ENCODE measurements at regions not wholly inside any gene's neighbourhood (a gene's known extent, or its start where the extent isn't known, plus 50 kb on each side); places are given as distances from the start of the nearest gene placed in this dataset.

GRCh38 chr6:23301556-23301955 is 732.2 kb downstream of the HDGFL1 start:
- TF ChIP-seq CTCF (IDR thresholded peaks at IDR 0.05) (no peak), POLR2A (IDR thresholded peaks at IDR 0.05) (no peak), EP300 (IDR thresholded peaks at IDR 0.05) (no peak), POLR2AphosphoS5 (IDR thresholded peaks at IDR 0.05) (no peak)

All from sigmoid colon (tissue), 4 donors.